Progenitor cell of endocrine pancreas (in vitro differentiated cells): ENCODE measurements at regions not wholly inside any gene's neighbourhood (a gene's known extent, or its start where the extent isn't known, plus 50 kb on each side); places are given as distances from the start of the nearest gene placed in this dataset.
A peak's percentile ranks its signal among the peaks of the same experiment; 100 is the strongest.
"Not testable (repeated sequence)": the region's sequence is repeated elsewhere in the genome, so short reads cannot be mapped to it uniquely, and the experiment has no call there.

Experiments
- DNase-seq: peaks from one replicate; pipeline ENCODE4 v3.0.0; 2021; ENCODE audit warnings: low spot score; ENCODE audit not compliant: unreplicated experiment
- H3K27ac Mint-ChIP-seq: 2 replicates; pipeline ENCODE4 v1.8.0; 2021; ENCODE audit warnings: mild to moderate bottlenecking, moderate library complexity, mixed read lengths
- H3K27me3 Mint-ChIP-seq: 2 replicates; pipeline ENCODE4 v1.8.0; 2021; ENCODE audit warnings: mixed read lengths
- H3K36me3 Mint-ChIP-seq: 2 replicates; pipeline ENCODE4 v1.8.0; 2022; ENCODE audit warnings: mixed read lengths; ENCODE audit not compliant: insufficient read depth
- H3K4me1 Mint-ChIP-seq: 2 replicates; pipeline ENCODE4 v1.8.0; 2021; ENCODE audit warnings: low read depth, mixed read lengths
- H3K4me3 Mint-ChIP-seq: 2 replicates; pipeline ENCODE4 v1.8.0; 2021; ENCODE audit warnings: low read depth, mild to moderate bottlenecking, moderate library complexity, mixed read lengths
- H3K9me3 Mint-ChIP-seq: 2 replicates; pipeline ENCODE4 v1.8.0; 2021; ENCODE audit warnings: low read depth, mixed read lengths
- CTCF ChIP-seq: fragments of 200-600 bp; sonication (generic); IDR thresholded peaks from one replicate; pipeline ENCODE4 v1.5.0; 2021; ENCODE audit warnings: antibody characterized with exemption, mild to moderate bottlenecking; ENCODE audit not compliant: unreplicated experiment

GRCh38 chr15:77875066-77875721 is 202.3 kb downstream of the TBC1D2B start:
- peak; percentile 59 for DNase-seq
- H3K36me3 Mint-ChIP-seq, H3K4me3 Mint-ChIP-seq, H3K9me3 Mint-ChIP-seq, H3K27me3 Mint-ChIP-seq, H3K27ac Mint-ChIP-seq, H3K4me1 Mint-ChIP-seq: not testable (repeated sequence)
- peak; percentile 75 for TF ChIP-seq CTCF

GRCh38 chr15:77874063-77874462 is 203.4 kb downstream of the TBC1D2B start:
- Mint-ChIP-seq H3K9me3 (no peaks in the 10 kb centered on the region), H3K27ac (no peak overlapping the region), H3K36me3 (no peaks in the 10 kb centered on the region), H3K4me1 (no peaks in the 10 kb centered on the region), H3K4me3 (no peak overlapping the region), H3K27me3 (peaks cover 9% of the 10 kb centered on the region)
- no peak for DNase-seq
- no peak for TF ChIP-seq CTCF

- H3K4me3 Mint-ChIP-seq: not testable (repeated sequence)
These were observed 204.7 kb downstream of the TBC1D2B start for GRCh38 chr15:77872521-77873425.

GRCh38 chr15:77871852-77872371 is 205.6 kb downstream of the TBC1D2B start:
- Mint-ChIP-seq H3K27ac (no peak overlapping the region), H3K36me3 (no peaks in the 10 kb centered on the region), H3K27me3 (peaks cover 9% of the 10 kb centered on the region), H3K4me1 (no peaks in the 10 kb centered on the region), H3K4me3 (no peak overlapping the region), H3K9me3 (no peaks in the 10 kb centered on the region)
- peak; percentile 14 for TF ChIP-seq CTCF
- DNase-seq: no peak

More at GRCh38 chr15:77872521-77873425, 204.7 kb downstream of the TBC1D2B start:
- not testable (repeated sequence) for H3K4me1 Mint-ChIP-seq, H3K27ac Mint-ChIP-seq, H3K36me3 Mint-ChIP-seq, H3K9me3 Mint-ChIP-seq, H3K27me3 Mint-ChIP-seq, DNase-seq

- Mint-ChIP-seq H3K4me1 (no peaks in the 10 kb centered on the region), H3K27ac (no peak overlapping the region)
These were observed 207.1 kb downstream of the TBC1D2B start for GRCh38 chr15:77870195-77871065.

More at GRCh38 chr15:77870195-77871065, 207.1 kb downstream of the TBC1D2B start:
- DNase-seq: peak; percentile 69
- H3K27me3 Mint-ChIP-seq: peaks cover 9% of the 10 kb centered on the region
- peak; percentile 74 for TF ChIP-seq CTCF
- no peaks in the 10 kb centered on the region for H3K9me3 Mint-ChIP-seq
- no peaks in the 10 kb centered on the region for H3K36me3 Mint-ChIP-seq
- H3K4me3 Mint-ChIP-seq: no peak overlapping the region
